Fibroblast of the aortic adventitia (primary cell): ENCODE measurements at regions not wholly inside any gene's neighbourhood (a gene's known extent, or its start where the extent isn't known, plus 50 kb on each side); places are given as distances from the start of the nearest gene placed in this dataset.

Source experiments
- DNase-seq: peaks from one replicate; pipeline ENCODE4 v3.0.0-alpha.2; 2010; ENCODE audit warnings: low read depth
- H3K4me3 ChIP-seq: 2 replicates; pipeline ENCODE4 v1.5.1; 2011; ENCODE audit warnings: low read depth, mild to moderate bottlenecking, control low read depth, low read length, moderate library complexity
- CTCF ChIP-seq: IDR thresholded peaks from 2 replicates; pipeline ENCODE4 v1.5.1; 2011; ENCODE audit warnings: mild to moderate bottlenecking, low read length, control low read depth, inconsistent platforms; ENCODE audit not compliant: insufficient read depth

DNA sequence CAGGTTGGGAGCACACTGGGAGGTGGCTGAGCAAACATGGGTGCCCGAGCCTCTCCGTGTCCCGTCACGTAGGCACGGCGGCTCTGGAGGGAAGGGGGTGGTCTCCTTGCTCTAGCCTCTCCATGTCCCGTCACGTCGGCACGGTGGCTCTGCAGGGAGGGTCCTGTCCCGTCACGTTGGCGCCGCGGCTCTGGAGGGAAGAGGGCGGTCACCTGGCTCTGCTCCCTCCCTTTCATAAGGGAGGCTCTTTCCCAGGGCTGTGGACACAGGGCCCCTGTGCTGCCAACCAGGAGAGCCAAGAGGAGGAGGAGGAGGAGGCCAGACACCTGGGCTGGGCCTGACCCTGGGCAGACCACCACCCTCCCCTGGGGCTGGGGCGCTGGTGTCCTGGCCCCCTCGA is 1173.7 kb downstream of the BRD1 start:
- no peak for TF ChIP-seq CTCF
- H3K4me3 ChIP-seq = no peak overlapping the region
- DNase-seq = no peak

GRCh38 chr22:48653306-48653705 is 1174.4 kb downstream of the BRD1 start:
- no peak for DNase-seq
- no peak overlapping the region for H3K4me3 ChIP-seq
- TF ChIP-seq CTCF = no peak

DNA sequence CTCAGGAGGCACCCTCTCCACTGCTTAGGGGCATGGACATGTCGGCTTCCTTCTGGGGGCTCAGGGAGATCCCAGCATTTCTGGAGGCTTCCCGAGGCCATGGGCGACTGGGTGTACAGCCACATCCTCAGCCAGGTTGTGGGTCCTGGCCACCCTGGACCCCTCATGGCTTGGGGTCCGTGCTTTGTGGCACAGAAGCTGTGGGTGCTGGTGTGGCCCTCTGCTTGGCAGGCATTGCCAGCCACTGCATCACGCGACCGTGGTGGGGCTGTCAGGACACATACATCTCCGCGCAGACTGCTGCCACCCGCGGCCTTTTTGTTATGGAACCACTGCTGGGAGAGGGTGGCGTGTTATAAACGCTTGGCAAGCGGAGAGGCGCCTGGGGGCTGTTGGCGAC is 1174.9 kb downstream of the BRD1 start:
- DNase-seq = no peak
- no peak for TF ChIP-seq CTCF
- no peak overlapping the region for H3K4me3 ChIP-seq

GRCh38 chr22:48651981-48652538 is 1175.6 kb downstream of the BRD1 start:
- H3K4me3 ChIP-seq = no peak overlapping the region
- no peak for DNase-seq
- no peak for TF ChIP-seq CTCF

DNA sequence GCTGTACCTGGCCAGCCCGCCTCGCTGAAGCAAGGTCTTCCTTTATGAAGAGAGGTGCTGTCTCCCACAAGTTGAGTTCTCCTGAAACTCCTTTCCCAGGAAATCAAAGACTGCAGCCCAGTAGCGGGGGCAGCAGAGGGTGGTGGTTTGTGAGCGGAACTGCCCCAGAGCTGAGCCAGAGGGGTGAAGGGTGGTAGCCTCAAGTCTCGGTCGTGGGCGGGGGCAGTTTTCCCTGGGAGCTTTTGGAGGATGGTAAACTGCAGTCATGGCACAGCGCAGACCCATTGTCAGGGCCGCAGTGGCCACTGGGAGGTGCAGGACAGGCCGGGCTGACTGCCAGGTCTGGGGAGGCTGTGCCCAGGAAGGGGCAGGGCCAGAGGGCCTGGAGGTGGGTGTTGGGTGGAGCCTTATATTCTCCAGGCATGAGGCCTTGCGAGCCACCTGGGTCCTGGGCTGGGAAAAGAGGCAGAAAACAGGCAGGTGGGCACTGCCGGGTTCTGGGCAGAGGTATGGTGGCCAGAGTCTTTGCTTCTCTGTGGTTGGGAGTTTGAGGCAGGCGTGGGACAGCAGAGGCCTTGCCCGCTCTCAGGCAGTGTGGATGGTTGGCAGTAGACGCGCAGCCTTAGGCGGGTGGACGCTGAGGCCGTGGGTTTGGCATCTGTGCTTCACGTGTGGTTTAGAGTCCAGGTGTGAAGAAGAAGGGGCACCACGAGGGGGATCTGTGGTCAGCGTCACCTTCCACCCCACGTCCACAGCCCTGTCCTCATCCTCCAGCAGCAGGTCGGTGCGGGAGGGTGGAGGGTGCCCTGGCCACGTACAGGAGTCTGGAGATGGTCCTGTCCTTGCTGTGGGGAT is 1176.4 kb downstream of the BRD1 start:
- no peak for TF ChIP-seq CTCF
- no peak for DNase-seq
- H3K4me3 ChIP-seq = no peak overlapping the region

- TF ChIP-seq CTCF = no peak
- no peak overlapping the region for H3K4me3 ChIP-seq
- no peak for DNase-seq
Measured at GRCh38 chr22:48650323-48651035, 1177.2 kb downstream of the BRD1 start.
